Body of pancreas (tissue), 4 donors: ENCODE measurements at regions not wholly inside any gene's neighbourhood (a gene's known extent, or its start where the extent isn't known, plus 50 kb on each side); places are given as distances from the start of the nearest gene placed in this dataset.

Experiments
- ATAC-seq: fragments of 150-250 bp; one replicate; pipeline ENCODE4 v1.9.1; 2016
- DNase-seq, 4 donors: peaks; one replicate each; pipeline ENCODE4 v3.0.0-alpha.2; 2019
- H3K27ac ChIP-seq, 4 donors: fragments of 200-600 bp; sonication (generic); 1 replicate in 3 of 4; 2 replicates in 1 of 4; pipeline versions ENCODE4 v1.5.1 to v1.6.1; 2016 to 2019; ENCODE audit warnings: mild to moderate bottlenecking in 1 of 4, mixed read lengths in 1 of 4, moderate library complexity in 1 of 4
- H3K27me3 ChIP-seq, 2 donors: fragments of 200-600 bp; sonication (generic); one replicate each; pipeline ENCODE4 v1.6.0; 2016; ENCODE audit warnings: mild to moderate bottlenecking in 1 of 2
- H3K36me3 ChIP-seq, 2 donors: fragments of 200-600 bp; sonication (generic); replicated peaks in 1 of 2; 2 replicates each; pipeline ENCODE4 v1.5.1; 2016; ENCODE audit warnings: low read depth in 2 of 2; ENCODE audit not compliant: insufficient read depth in 1 of 2
- H3K4me1 ChIP-seq: fragments of 200-600 bp; sonication (generic); one replicate; pipeline ENCODE4 v1.6.0; 2016
- H3K4me3 ChIP-seq, 2 donors: fragments of 200-600 bp; sonication (generic); 1 replicate in 1 of 2; 2 replicates in 1 of 2; pipeline ENCODE4 v1.5.1; 2016 to 2019
- H3K9me3 ChIP-seq, 3 donors: fragments of 200-600 bp; sonication (generic); 1 replicate in 2 of 3; 2 replicates in 1 of 3; pipeline ENCODE4 v1.5.1; 2016
- CTCF ChIP-seq, 7 experiments: fragments of 450-650 bp in 4 of 7; fragments of 200-600 bp in 3 of 7; sonication (generic) in 3 of 7; IDR thresholded peaks; one replicate each; pipeline ENCODE4 v1.5.1; 2016 to 2019; ENCODE audit warnings: antibody characterized with exemption in 7 of 7
- POLR2A ChIP-seq, 3 donors: fragments of 450-650 bp; IDR thresholded peaks; one replicate each; pipeline ENCODE4 v1.6.1; 2016; ENCODE audit warnings: antibody characterized with exemption in 3 of 3, mild to moderate bottlenecking in 2 of 3
- WGBS, 2 donors: methylation state at CpG; one replicate each; pipeline ENCODE4 v1.1.5; 2017; 5-methylcytosine and 5-hydroxymethylcytosine counted together
- intact Hi-C: fragments of 100-400 bp; cut with DNase I; formaldehyde crosslinking; loops from one replicate; pipeline ENCODE4 v1.15.1; 2023

- TF ChIP-seq CTCF (IDR thresholded peaks at IDR 0.05) (no peak), POLR2A (IDR thresholded peaks at IDR 0.05) (no peak)
- DNase-seq = no peak
- no peak for ATAC-seq
- Histone ChIP-seq H3K4me3 (no peak overlapping the region), H3K9me3 (no peaks in the 10 kb centered on the region), H3K27ac (no peak overlapping the region), H3K4me1 (no peaks in the 10 kb centered on the region), H3K36me3 (no peaks in the 10 kb centered on the region), H3K27me3 (no peaks in the 10 kb centered on the region)
- 71 to 93% methylated on average over 1 of the region's 1 CpG for WGBS, 2 donors
- intact Hi-C loops = no loop called here
Observed at GRCh38 chr11:38446336-38446735, 1848.3 kb upstream of the RAG2 start.

- intact Hi-C loops = no loop called here
- no peak for TF ChIP-seq CTCF (IDR thresholded peaks at IDR 0.05)
- no peak for TF ChIP-seq POLR2A (IDR thresholded peaks at IDR 0.05)
- ATAC-seq (no peak), DNase-seq (no peak)
- no peaks in the 10 kb centered on the region for H3K4me1 ChIP-seq
- no peaks in the 10 kb centered on the region for H3K9me3 ChIP-seq
- no peak overlapping the region for H3K4me3 ChIP-seq
- H3K27ac ChIP-seq = no peak overlapping the region
- H3K36me3 ChIP-seq = no peaks in the 10 kb centered on the region
- H3K27me3 ChIP-seq = no peaks in the 10 kb centered on the region
Observed at GRCh38 chr11:38438091-38438490, 1840.1 kb upstream of the RAG2 start.

- Histone ChIP-seq H3K4me3 (no peak overlapping the region), H3K9me3 (no peaks in the 10 kb centered on the region), H3K4me1 (no peaks in the 10 kb centered on the region), H3K36me3 (no peaks in the 10 kb centered on the region), H3K27ac (no peak overlapping the region), H3K27me3 (no peaks in the 10 kb centered on the region)
- TF ChIP-seq POLR2A (IDR thresholded peaks at IDR 0.05) (no peak), CTCF (IDR thresholded peaks at IDR 0.05) (no peak)
- DNase-seq = no peak
- intact Hi-C loops = no loop called here
- no peak for ATAC-seq
- WGBS, 2 donors = 39 to 45% methylated on average over 3 of the region's 3 CpGs
Observed at GRCh38 chr11:38425578-38425977, 1827.5 kb upstream of the RAG2 start.

GRCh38 chr11:38423042-38423441 is 1825.0 kb upstream of the RAG2 start:
- intact Hi-C loops = no loop called here

More at GRCh38 chr11:38423042-38423441, 1825.0 kb upstream of the RAG2 start:
- Histone ChIP-seq H3K36me3 (no peaks in the 10 kb centered on the region), H3K4me3 (no peak overlapping the region), H3K27ac (no peak overlapping the region), H3K27me3 (no peaks in the 10 kb centered on the region), H3K4me1 (no peaks in the 10 kb centered on the region), H3K9me3 (no peaks in the 10 kb centered on the region)
- TF ChIP-seq CTCF (IDR thresholded peaks at IDR 0.05) = no peak
- TF ChIP-seq POLR2A (IDR thresholded peaks at IDR 0.05) = no peak
- no peak for ATAC-seq
- no peak for DNase-seq
- 43 to 59% methylated on average over 2 of the region's 2 CpGs for WGBS, 2 donors
